HG02973 (cell line): ENCODE measurements at regions not wholly inside any gene's neighbourhood (a gene's known extent, or its start where the extent isn't known, plus 50 kb on each side); places are given as distances from the start of the nearest gene placed in this dataset.

Experiments used
- ATAC-seq: cut with Tn5 transposase; IDR thresholded peaks from one replicate; pipeline ENCODE4 v1.9.1; 2021; ENCODE audit warnings: moderate library complexity; ENCODE audit not compliant: unreplicated experiment

GRCh38 chr2:47238638-47239037 is 62.3 kb upstream of the CALM2 start:
- no peak for ATAC-seq

- no peak for ATAC-seq
Measured at GRCh38 chr2:47237375-47238334, 61.3 kb upstream of the CALM2 start.

GRCh38 chr2:47236503-47237215 is 60.3 kb upstream of the CALM2 start:
- no peak for ATAC-seq

GRCh38 chr2:47235132-47235531 is 58.8 kb upstream of the CALM2 start:
- no peak for ATAC-seq

DNA sequence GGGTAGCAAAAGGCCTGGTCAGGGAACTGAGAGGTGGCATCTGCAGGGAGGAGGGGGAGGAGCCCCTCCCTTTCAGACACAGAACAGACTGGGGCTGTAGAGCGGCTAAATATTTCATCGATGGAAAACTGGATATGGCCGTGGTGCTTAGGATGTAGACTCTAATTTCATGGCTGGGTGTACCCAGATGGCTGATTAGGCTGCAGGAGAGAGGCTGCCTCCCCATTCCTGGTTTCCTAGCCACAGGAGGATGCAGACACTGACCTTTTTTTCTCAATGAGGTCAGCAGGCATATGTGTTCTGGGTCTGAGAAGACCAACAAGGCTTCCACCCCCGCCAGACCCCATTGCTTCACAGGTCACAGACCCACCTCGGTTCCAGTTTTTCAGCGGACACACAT is 58.1 kb upstream of the CALM2 start:
- ATAC-seq: no peak

DNA sequence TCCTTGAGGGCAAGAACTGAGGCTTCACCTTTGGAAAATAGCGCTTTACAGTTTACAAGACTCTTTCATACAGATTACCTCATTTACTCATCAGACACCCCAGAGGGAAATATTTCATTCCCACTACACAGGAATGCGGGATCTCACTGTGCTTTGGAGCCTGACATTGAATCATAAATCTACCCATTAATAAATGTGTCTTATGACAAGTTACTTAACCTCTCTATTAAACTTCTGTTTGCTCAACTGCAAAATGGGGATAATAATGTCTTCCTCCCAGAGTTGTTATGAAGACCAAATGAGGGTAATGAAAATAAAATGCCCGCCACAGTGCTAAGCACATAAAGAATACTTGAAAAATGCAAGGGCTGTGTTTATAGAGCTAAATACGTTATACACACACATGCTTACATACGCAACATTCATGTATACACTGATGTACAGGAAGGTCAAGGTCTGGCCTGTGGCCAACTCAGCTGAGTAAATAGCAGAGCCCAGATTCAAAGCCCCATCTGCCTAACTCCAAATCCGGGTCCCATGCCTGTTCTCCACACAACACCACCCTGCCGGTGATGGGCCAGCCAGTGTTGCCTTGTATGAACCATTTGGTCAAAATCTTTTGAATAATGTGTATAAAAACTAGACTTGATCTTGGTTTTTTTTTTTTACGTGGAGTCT is 56.6 kb upstream of the CALM2 start:
- ATAC-seq: no peak

DNA sequence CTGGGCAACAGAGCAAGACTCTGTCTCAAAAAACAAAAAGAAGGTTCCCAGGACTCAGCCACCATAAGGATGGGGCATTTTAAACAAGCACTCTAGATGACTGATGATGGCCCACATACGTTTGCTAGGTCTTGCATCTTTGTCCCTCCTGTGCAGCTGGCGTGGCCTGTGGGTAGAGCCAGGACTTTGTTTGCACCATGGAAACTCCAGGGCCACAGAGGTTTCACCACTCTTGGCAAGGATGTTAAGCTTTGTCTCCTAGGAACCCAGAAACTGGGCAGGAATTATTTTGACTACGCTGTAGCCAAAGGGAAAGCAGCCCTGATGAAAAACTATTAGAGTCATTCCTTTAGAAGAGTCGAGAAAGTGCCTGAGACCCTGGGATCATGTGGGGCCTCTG is 54.1 kb upstream of the CALM2 start:
- ATAC-seq: no peak

- no peak for ATAC-seq
Measured at GRCh38 chr2:47227532-47228279, 51.4 kb upstream of the CALM2 start.

GRCh38 chr2:47226923-47227220 is 50.6 kb upstream of the CALM2 start:
- ATAC-seq: no peak

DNA sequence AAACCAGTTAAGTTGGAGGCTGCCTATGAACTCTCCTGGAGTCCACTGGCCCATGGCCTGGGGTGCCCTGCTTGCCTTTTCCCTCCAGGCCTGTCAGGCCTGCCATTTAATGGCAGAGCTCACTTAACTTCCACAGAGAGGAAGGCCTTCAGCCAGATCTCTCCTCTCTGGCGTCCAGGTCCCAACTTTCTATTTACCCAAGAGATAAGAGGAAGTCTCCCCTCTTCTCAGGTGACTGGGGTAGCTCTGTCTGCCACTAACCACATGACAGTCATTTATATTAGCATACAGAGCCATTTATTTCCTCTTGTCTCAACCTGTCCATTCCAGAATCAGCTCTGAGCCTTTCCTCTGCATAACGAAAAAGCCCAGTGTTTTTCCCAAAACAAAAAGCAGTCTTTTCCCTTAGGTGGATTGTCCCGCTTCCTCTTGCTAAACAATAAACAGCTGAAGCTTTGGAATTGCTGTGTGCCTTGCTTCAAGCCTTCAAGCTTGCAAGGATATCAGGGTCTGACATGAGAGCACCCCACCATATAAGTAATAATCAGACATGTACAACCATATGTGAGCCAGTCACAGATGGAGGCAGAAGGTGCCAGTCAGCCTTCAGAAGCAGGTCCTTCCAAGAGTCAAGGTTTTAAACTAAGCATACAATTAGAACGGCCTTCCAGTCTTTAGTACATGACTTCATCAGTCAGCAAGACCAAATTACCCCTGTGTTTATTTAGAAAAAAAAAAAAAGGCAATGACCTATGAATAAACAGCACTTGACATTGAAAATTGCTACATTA is 50.0 kb upstream of the CALM2 start:
- no peak for ATAC-seq
